HEK293 (cell line): ENCODE measurements at regions not wholly inside any gene's neighbourhood (a gene's known extent, or its start where the extent isn't known, plus 50 kb on each side); places are given as distances from the start of the nearest gene placed in this dataset.

Source experiments
- CTCF ChIP-seq: fragments of 450-650 bp; formaldehyde crosslinking; IDR thresholded peaks from 2 replicates; pipeline ENCODE4 v1.5.1; 2016; ENCODE audit warnings: missing biosample characterization, missing genetic modification characterization
- KLF9 ChIP-seq: fragments of 450-650 bp; formaldehyde crosslinking; IDR thresholded peaks from 2 replicates; pipeline ENCODE4 v1.5.1; 2016; ENCODE audit warnings: missing biosample characterization, missing genetic modification characterization, low read depth
- MZF1 ChIP-seq: fragments of 450-650 bp; formaldehyde crosslinking; IDR thresholded peaks from 2 replicates; pipeline ENCODE4 v1.5.1; 2017; ENCODE audit warnings: missing biosample characterization, missing genetic modification characterization, borderline replicate concordance
- TRIM28 ChIP-seq: IDR thresholded peaks from 2 replicates; pipeline ENCODE4 v1.6.1; 2011; ENCODE audit warnings: low read length, control low read depth, borderline replicate concordance
- YY1 ChIP-seq: fragments of 450-650 bp; formaldehyde crosslinking; IDR thresholded peaks from 2 replicates; pipeline ENCODE4 v1.5.1; 2018; ENCODE audit warnings: missing biosample characterization, missing genetic modification characterization
- ZBTB11 ChIP-seq: fragments of 450-650 bp; formaldehyde crosslinking; conservative IDR thresholded peaks from 2 replicates; pipeline ENCODE4 v1.5.1; 2016; ENCODE audit warnings: low read depth, missing biosample characterization, missing genetic modification characterization
- ZNF121 ChIP-seq: fragments of 450-650 bp; formaldehyde crosslinking; IDR thresholded peaks from 2 replicates; pipeline ENCODE4 v1.5.1; 2016; ENCODE audit warnings: missing biosample characterization, missing genetic modification characterization
- ZNF169 ChIP-seq: fragments of 450-650 bp; formaldehyde crosslinking; IDR thresholded peaks from 2 replicates; pipeline ENCODE4 v1.5.1; 2016; ENCODE audit warnings: missing biosample characterization, missing genetic modification characterization
- ZNF24 ChIP-seq: fragments of 450-650 bp; formaldehyde crosslinking; IDR thresholded peaks from 2 replicates; pipeline ENCODE4 v1.5.1; 2016; ENCODE audit warnings: missing biosample characterization, missing genetic modification characterization
- ZNF292 ChIP-seq: fragments of 450-650 bp; formaldehyde crosslinking; IDR thresholded peaks from 2 replicates; pipeline ENCODE4 v1.5.1; 2016; ENCODE audit warnings: low read depth, missing biosample characterization, missing genetic modification characterization, borderline replicate concordance
- ZNF624 ChIP-seq: fragments of 450-650 bp; formaldehyde crosslinking; IDR thresholded peaks from 2 replicates; pipeline ENCODE4 v1.5.1; 2017; ENCODE audit warnings: missing biosample characterization, missing genetic modification characterization
- ZSCAN23 ChIP-seq: fragments of 450-650 bp; formaldehyde crosslinking; IDR thresholded peaks from 2 replicates; pipeline ENCODE4 v1.5.1; 2016; ENCODE audit warnings: missing biosample characterization, missing genetic modification characterization

GRCh38 chr4:99722725-99723124 is 65.1 kb upstream of the C4orf54 start:
- no peak for TF ChIP-seq CTCF (tag by site-specific recombination)
- TF ChIP-seq ZNF24 (tag by site-specific recombination), result no peak
- TF ChIP-seq ZNF624 (tag by site-specific recombination), result no peak
- TF ChIP-seq ZNF121 (tag by site-specific recombination), result no peak
- TF ChIP-seq ZNF292, result no peak
- TF ChIP-seq MZF1 (tag by site-specific recombination), result no peak
- TF ChIP-seq KLF9, result no peak
- no peak for TF ChIP-seq TRIM28
- no peak for TF ChIP-seq YY1 (tag by site-specific recombination)
- no peak for TF ChIP-seq ZBTB11 (tag by site-specific recombination)
- TF ChIP-seq ZNF169 (tag by site-specific recombination), result no peak
- no peak for TF ChIP-seq ZSCAN23
